ENCODE measurements at regions not wholly inside any gene's neighbourhood (a gene's known extent, or its start where the extent isn't known, plus 50 kb on each side); places are given as distances from the start of the nearest gene placed in this dataset.
"Not testable (repeated sequence)": the region's sequence is repeated elsewhere in the genome, so short reads cannot be mapped to it uniquely, and the experiment has no call there.

DNA sequence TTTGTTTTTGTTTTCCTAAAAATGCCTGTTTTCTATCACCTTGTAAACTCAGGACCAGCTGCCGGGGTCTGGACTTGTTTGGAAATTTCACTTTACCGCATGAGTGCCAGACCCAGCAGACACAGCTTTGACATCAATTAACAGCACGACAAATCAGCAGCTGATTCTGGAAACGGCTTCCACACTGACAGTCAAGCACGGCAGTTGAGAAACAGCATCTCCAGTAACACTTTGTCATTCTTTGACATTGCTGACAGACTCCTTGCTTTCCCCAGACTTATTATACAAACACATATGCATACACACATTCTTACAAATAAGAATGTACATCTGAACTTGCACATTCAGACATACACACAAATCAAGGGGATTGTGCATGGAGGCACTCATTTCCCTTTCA lies 1017.6 kb upstream of the HS3ST1 start:
- ChIA-PET CTCF (no interaction called here), POLR2A (no interaction called here)
- no peaks in the 10 kb centered on the region for H3K36me3 ChIP-seq (ENCODE audit: control insufficient read depth, insufficient read depth, low read length)
- H3K27me3 ChIP-seq (replicated peaks; ENCODE audit: control insufficient read depth, insufficient read depth, low read length) = no peaks in the 10 kb centered on the region
- Mint-ChIP-seq H3K36me3 (ENCODE audit: insufficient read depth, unreplicated experiment) (no peaks in the 10 kb centered on the region), H3K4me3 (ENCODE audit: unreplicated experiment) (no peak overlapping the region), H3K27ac (ENCODE audit: unreplicated experiment) (no peak overlapping the region), H3K9me3 (ENCODE audit: unreplicated experiment) (peaks cover 28% of the 10 kb centered on the region), H3K27me3 (ENCODE audit: insufficient read depth, unreplicated experiment) (peaks cover 4% of the 10 kb centered on the region), H3K4me1 (ENCODE audit: low read depth, unreplicated experiment) (no peaks in the 10 kb centered on the region)
- TF ChIP-seq, protein P1, sequence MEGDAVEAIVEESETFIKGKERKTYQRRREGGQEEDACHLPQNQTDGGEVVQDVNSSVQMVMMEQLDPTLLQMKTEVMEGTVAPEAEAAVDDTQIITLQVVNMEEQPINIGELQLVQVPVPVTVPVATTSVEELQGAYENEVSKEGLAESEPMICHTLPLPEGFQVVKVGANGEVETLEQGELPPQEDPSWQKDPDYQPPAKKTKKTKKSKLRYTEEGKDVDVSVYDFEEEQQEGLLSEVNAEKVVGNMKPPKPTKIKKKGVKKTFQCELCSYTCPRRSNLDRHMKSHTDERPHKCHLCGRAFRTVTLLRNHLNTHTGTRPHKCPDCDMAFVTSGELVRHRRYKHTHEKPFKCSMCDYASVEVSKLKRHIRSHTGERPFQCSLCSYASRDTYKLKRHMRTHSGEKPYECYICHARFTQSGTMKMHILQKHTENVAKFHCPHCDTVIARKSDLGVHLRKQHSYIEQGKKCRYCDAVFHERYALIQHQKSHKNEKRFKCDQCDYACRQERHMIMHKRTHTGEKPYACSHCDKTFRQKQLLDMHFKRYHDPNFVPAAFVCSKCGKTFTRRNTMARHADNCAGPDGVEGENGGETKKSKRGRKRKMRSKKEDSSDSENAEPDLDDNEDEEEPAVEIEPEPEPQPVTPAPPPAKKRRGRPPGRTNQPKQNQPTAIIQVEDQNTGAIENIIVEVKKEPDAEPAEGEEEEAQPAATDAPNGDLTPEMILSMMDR (IDR thresholded peaks at IDR 0.05; ENCODE audit: insufficient read depth in 1 of 2, low read depth in 1 of 2, low read length in 1 of 2, severe bottlenecking in 1 of 2, unreplicated experiment in 1 of 2) = no peak
- H3K4me1 ChIP-seq = no peaks in the 10 kb centered on the region
- H3K4me3 ChIP-seq (ENCODE audit: low read depth, low read length) = no peak overlapping the region
- no peaks in the 10 kb centered on the region for H3K9me3 ChIP-seq
- BruUV-seq (replicated peaks) = no TSS peak
- DNase-seq = no peak
- intact Hi-C loops (cut with micrococcal nuclease; ENCODE audit: unreplicated experiment) = no loop called here

DNA sequence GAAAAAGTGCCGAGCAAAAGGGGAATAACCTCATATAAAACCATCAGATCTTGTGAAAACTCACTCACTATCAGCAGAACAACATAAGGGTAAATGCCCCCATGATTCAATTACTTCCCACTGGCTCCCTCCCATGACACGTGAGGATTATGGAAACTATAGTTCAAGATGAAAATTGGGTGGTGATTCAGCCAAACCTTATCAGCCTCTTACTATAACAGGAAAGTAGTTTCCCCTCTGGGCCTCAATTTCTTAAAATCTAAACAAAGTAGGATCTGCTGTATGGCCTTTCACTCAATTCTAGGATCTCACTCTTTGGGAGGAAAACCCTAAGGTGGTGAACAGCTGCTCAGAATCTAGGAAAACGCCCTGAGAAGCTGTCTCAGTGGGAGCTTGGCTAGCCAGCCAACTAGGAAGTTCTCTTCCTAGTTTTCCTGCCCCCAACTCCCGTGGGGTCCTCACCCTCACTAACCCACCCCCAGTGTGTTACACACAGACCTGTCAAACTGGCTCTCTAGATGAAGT lies 1017.1 kb upstream of the HS3ST1 start:
- Histone ChIP-seq H3K27me3 (replicated peaks; ENCODE audit: control insufficient read depth, insufficient read depth, low read length) (no peaks in the 10 kb centered on the region), H3K36me3 (ENCODE audit: control insufficient read depth, insufficient read depth, low read length) (no peaks in the 10 kb centered on the region), H3K4me3 (ENCODE audit: low read depth, low read length) (no peak overlapping the region), H3K4me1 (no peaks in the 10 kb centered on the region), H3K9me3 (no peaks in the 10 kb centered on the region)
- TF ChIP-seq, protein P1 (IDR thresholded peaks at IDR 0.05; ENCODE audit: insufficient read depth in 1 of 2, low read depth in 1 of 2, low read length in 1 of 2, severe bottlenecking in 1 of 2, unreplicated experiment in 1 of 2) = no peak
- intact Hi-C loops (cut with micrococcal nuclease; ENCODE audit: unreplicated experiment) = no loop called here
- Mint-ChIP-seq H3K9me3 (ENCODE audit: unreplicated experiment) (peaks cover 24% of the 10 kb centered on the region), H3K36me3 (ENCODE audit: insufficient read depth, unreplicated experiment) (no peaks in the 10 kb centered on the region), H3K27me3 (ENCODE audit: insufficient read depth, unreplicated experiment) (peaks cover 6% of the 10 kb centered on the region), H3K27ac (ENCODE audit: unreplicated experiment) (no peak overlapping the region), H3K4me3 (ENCODE audit: unreplicated experiment) (no peak overlapping the region), H3K4me1 (ENCODE audit: low read depth, unreplicated experiment) (no peaks in the 10 kb centered on the region)
- no peak for DNase-seq
- POLR2A ChIA-PET = no interaction called here
- BruUV-seq (replicated peaks) = no TSS peak
- CTCF ChIA-PET = no interaction called here

DNA sequence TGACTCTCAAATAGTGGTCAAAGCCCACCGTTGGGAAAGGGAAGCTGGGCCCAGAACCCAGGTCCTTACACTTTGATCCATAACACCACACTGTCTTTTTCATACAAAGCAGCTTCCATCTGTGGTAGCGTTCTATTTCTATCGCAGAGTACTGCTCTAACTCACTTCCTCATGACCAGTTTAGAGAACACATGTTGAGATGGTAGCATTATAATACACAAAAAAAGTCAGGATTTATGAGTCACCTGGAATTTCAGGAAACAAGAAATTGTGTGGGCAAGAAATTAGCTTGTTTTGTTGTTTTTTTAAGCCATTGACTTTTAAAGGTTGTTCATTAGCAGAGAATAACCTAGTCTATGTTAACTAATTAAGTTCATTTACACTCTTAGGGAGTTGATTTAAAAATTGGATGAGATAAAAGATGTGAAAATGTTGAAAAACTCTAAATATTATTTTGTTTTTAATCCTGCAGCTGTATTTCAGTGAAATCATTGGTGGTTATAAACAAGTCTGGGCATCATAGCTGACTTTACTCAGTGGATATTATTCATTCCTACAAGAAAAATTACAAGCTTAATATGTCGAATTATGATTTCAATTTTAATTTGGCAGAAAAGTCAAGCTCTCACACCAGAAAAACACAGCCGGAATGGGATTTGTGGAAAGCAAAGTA lies 1011.1 kb upstream of the HS3ST1 start:
- H3K4me3 ChIP-seq (ENCODE audit: low read depth, low read length) = no peak overlapping the region
- Mint-ChIP-seq H3K36me3 (ENCODE audit: insufficient read depth, unreplicated experiment) (no peaks in the 10 kb centered on the region), H3K27me3 (ENCODE audit: insufficient read depth, unreplicated experiment) (peaks cover 2% of the 10 kb centered on the region), H3K9me3 (ENCODE audit: unreplicated experiment) (no peaks in the 10 kb centered on the region), H3K4me1 (ENCODE audit: low read depth, unreplicated experiment) (no peaks in the 10 kb centered on the region), H3K4me3 (ENCODE audit: unreplicated experiment) (no peak overlapping the region), H3K27ac (ENCODE audit: unreplicated experiment) (no peak overlapping the region)
- POLR2A ChIA-PET = no interaction called here
- TF ChIP-seq, protein P1 (IDR thresholded peaks at IDR 0.05; ENCODE audit: insufficient read depth in 1 of 2, low read depth in 1 of 2, low read length in 1 of 2, severe bottlenecking in 1 of 2, unreplicated experiment in 1 of 2) = no peak
- H3K36me3 ChIP-seq (ENCODE audit: control insufficient read depth, insufficient read depth, low read length) = no peaks in the 10 kb centered on the region
- no peaks in the 10 kb centered on the region for H3K9me3 ChIP-seq
- no TSS peak for BruUV-seq (replicated peaks)
- no peaks in the 10 kb centered on the region for H3K4me1 ChIP-seq
- CTCF ChIA-PET = no interaction called here
- no peaks in the 10 kb centered on the region for H3K27me3 ChIP-seq (replicated peaks; ENCODE audit: control insufficient read depth, insufficient read depth, low read length)
- no peak for DNase-seq
- intact Hi-C loops (cut with micrococcal nuclease; ENCODE audit: unreplicated experiment) = no loop called here

DNA sequence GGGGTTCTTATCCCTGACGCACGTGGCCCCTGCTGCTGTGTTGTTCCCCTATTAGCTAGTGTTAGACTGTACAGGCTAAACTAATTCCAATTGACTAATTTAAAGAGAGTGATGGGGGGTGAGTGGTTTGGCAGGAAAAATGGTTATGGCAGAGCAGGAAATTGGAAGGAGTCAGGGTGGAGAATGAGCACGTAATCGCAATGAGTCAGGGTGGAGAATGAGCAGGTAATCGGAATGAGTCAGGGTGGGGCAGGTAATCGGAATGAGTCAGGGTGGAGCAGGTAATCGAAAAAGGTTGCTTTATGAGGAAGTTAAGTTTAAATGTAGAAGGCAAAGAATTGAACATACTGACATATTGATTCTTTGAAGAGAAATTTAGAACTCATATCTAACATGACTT lies 1002.6 kb upstream of the HS3ST1 start:
- POLR2A ChIA-PET; DNase-seq; CTCF ChIA-PET; H3K27me3 ChIP-seq (replicated peaks; ENCODE audit: control insufficient read depth, insufficient read depth, low read length); H3K27ac Mint-ChIP-seq (ENCODE audit: unreplicated experiment); H3K4me3 ChIP-seq (ENCODE audit: low read depth, low read length); BruUV-seq (replicated peaks); H3K4me1 Mint-ChIP-seq (ENCODE audit: low read depth, unreplicated experiment); H3K4me3 Mint-ChIP-seq (ENCODE audit: unreplicated experiment); H3K36me3 ChIP-seq (ENCODE audit: control insufficient read depth, insufficient read depth, low read length); H3K4me1 ChIP-seq; intact Hi-C loops (cut with micrococcal nuclease; ENCODE audit: unreplicated experiment); H3K36me3 Mint-ChIP-seq (ENCODE audit: insufficient read depth, unreplicated experiment); H3K9me3 ChIP-seq; H3K27me3 Mint-ChIP-seq (ENCODE audit: insufficient read depth, unreplicated experiment): not testable (repeated sequence)
- peaks cover 32% of the 10 kb centered on the region for H3K9me3 Mint-ChIP-seq (ENCODE audit: unreplicated experiment)

All from Caco-2 (cell line).